Suppressor macrophage treated with lipopolysaccharide for 4 hours (primary cell): ENCODE measurements at regions not wholly inside any gene's neighbourhood (a gene's known extent, or its start where the extent isn't known, plus 50 kb on each side); places are given as distances from the start of the nearest gene placed in this dataset.
"Not testable (repeated sequence)": the region's sequence is repeated elsewhere in the genome, so short reads cannot be mapped to it uniquely, and the experiment has no call there.

Experiments
- DNase-seq: peaks from one replicate; pipeline ENCODE4 v3.0.0-alpha.2; 2020

GRCh38 chr6:3617681-3618311 lies 133.7 kb downstream of the PXDC1 start:
- DNase-seq = no peak

- DNase-seq = no peak
These were observed 134.3 kb downstream of the PXDC1 start for GRCh38 chr6:3617192-3617631.

GRCh38 chr6:3616565-3617176 lies 134.8 kb downstream of the PXDC1 start:
- DNase-seq = no peak

- DNase-seq = no peak
These were observed 135.8 kb downstream of the PXDC1 start for GRCh38 chr6:3615391-3616380.

- no peak for DNase-seq
These were observed 136.6 kb downstream of the PXDC1 start for GRCh38 chr6:3614918-3615317.

- not testable (repeated sequence) for DNase-seq
These were observed 137.9 kb downstream of the PXDC1 start for GRCh38 chr6:3613565-3613964.

- DNase-seq = no peak
These were observed 139.0 kb downstream of the PXDC1 start for GRCh38 chr6:3612341-3613041.

- DNase-seq = no peak
These were observed 140.6 kb downstream of the PXDC1 start for GRCh38 chr6:3610921-3611320.

GRCh38 chr6:3610206-3610605 lies 141.3 kb downstream of the PXDC1 start:
- no peak for DNase-seq

GRCh38 chr6:3609388-3609787 lies 142.1 kb downstream of the PXDC1 start:
- no peak for DNase-seq

- no peak for DNase-seq
These were observed 143.4 kb downstream of the PXDC1 start for GRCh38 chr6:3608159-3608558.

- DNase-seq = no peak
These were observed 143.9 kb downstream of the PXDC1 start for GRCh38 chr6:3607599-3607998.

- no peak for DNase-seq
These were observed 144.3 kb downstream of the PXDC1 start for GRCh38 chr6:3607171-3607570.

- no peak for DNase-seq
These were observed 146.7 kb upstream of the SLC22A23 start for GRCh38 chr6:3603340-3604130.

- DNase-seq = no peak
These were observed 144.7 kb upstream of the SLC22A23 start for GRCh38 chr6:3601570-3601969.

GRCh38 chr6:3597500-3598064 lies 140.7 kb upstream of the SLC22A23 start:
- DNase-seq = no peak

GRCh38 chr6:3596766-3597165 lies 139.9 kb upstream of the SLC22A23 start:
- DNase-seq = peak; percentile 6

- no peak for DNase-seq
These were observed 137.4 kb upstream of the SLC22A23 start for GRCh38 chr6:3594201-3594600.

GRCh38 chr6:3593161-3593560 lies 136.3 kb upstream of the SLC22A23 start:
- no peak for DNase-seq

GRCh38 chr6:3592371-3592941 lies 135.6 kb upstream of the SLC22A23 start:
- peak; percentile 92 for DNase-seq

GRCh38 chr6:3591970-3592369 lies 135.1 kb upstream of the SLC22A23 start:
- no peak for DNase-seq
